ENCODE measurements at regions not wholly inside any gene's neighbourhood (a gene's known extent, or its start where the extent isn't known, plus 50 kb on each side); places are given as distances from the start of the nearest gene placed in this dataset.

GRCh38 chr13:72246396-72246795 lies 379.4 kb upstream of the DACH1 start:
- peak; percentile 18 to 32 for DNase-seq (ENCODE audit: low read depth in 2 of 2)

- DNase-seq (ENCODE audit: low read depth in 2 of 2): no peak
These were observed 377.8 kb upstream of the DACH1 start for GRCh38 chr13:72244788-72245187.

- no peak for DNase-seq (ENCODE audit: low read depth in 2 of 2)
These were observed 363.1 kb upstream of the DACH1 start for GRCh38 chr13:72230131-72230530.

- no peak for DNase-seq (ENCODE audit: low read depth in 2 of 2)
These were observed 362.1 kb upstream of the DACH1 start for GRCh38 chr13:72229067-72229466.

- no peak for DNase-seq (ENCODE audit: low read depth in 2 of 2)
These were observed 354.4 kb upstream of the DACH1 start for GRCh38 chr13:72221276-72221962.

GRCh38 chr13:72218966-72219365 lies 352.0 kb upstream of the DACH1 start:
- no peak for DNase-seq (ENCODE audit: low read depth in 2 of 2)

GRCh38 chr13:72217142-72217541 lies 350.1 kb upstream of the DACH1 start:
- DNase-seq (ENCODE audit: low read depth in 2 of 2): no peak

GRCh38 chr13:72208112-72208645 lies 341.2 kb upstream of the DACH1 start:
- DNase-seq (ENCODE audit: low read depth in 2 of 2): no peak

GRCh38 chr13:72205773-72206172 lies 338.8 kb upstream of the DACH1 start:
- DNase-seq (ENCODE audit: low read depth in 2 of 2): no peak

- DNase-seq (ENCODE audit: low read depth in 2 of 2): peak; percentile 4 to 8
These were observed 337.3 kb upstream of the DACH1 start for GRCh38 chr13:72204291-72204690.

GRCh38 chr13:72201726-72202125 lies 334.7 kb upstream of the DACH1 start:
- no peak for DNase-seq (ENCODE audit: low read depth in 2 of 2)

GRCh38 chr13:72199640-72200039 lies 332.6 kb upstream of the DACH1 start:
- DNase-seq (ENCODE audit: low read depth in 2 of 2): no peak

GRCh38 chr13:72198967-72199560 lies 332.1 kb upstream of the DACH1 start:
- DNase-seq (ENCODE audit: low read depth in 2 of 2): no peak

GRCh38 chr13:72198042-72198441 lies 331.0 kb upstream of the DACH1 start:
- no peak for DNase-seq (ENCODE audit: low read depth in 2 of 2)

GRCh38 chr13:72195044-72195704 lies 328.2 kb upstream of the DACH1 start:
- no peak for DNase-seq (ENCODE audit: low read depth in 2 of 2)

GRCh38 chr13:72194523-72194922 lies 327.5 kb upstream of the DACH1 start:
- DNase-seq (ENCODE audit: low read depth in 2 of 2): no peak

GRCh38 chr13:72186730-72187422 lies 319.9 kb upstream of the DACH1 start:
- DNase-seq (ENCODE audit: low read depth in 2 of 2): no peak

- no peak for DNase-seq (ENCODE audit: low read depth in 2 of 2)
These were observed 318.8 kb upstream of the DACH1 start for GRCh38 chr13:72185776-72186175.

GRCh38 chr13:72181661-72182060 lies 314.7 kb upstream of the DACH1 start:
- DNase-seq (ENCODE audit: low read depth in 2 of 2): no peak

- no peak for DNase-seq (ENCODE audit: low read depth in 2 of 2)
These were observed 313.4 kb upstream of the DACH1 start for GRCh38 chr13:72180253-72180952.

GRCh38 chr13:72174549-72174948 lies 307.5 kb upstream of the DACH1 start:
- DNase-seq (ENCODE audit: low read depth in 2 of 2): no peak

- no peak for DNase-seq (ENCODE audit: low read depth in 2 of 2)
These were observed 303.6 kb upstream of the DACH1 start for GRCh38 chr13:72170571-72170970.

Measured in fibroblast of skin of left quadriceps (primary cell).